Keratinocyte (primary cell): ENCODE measurements at regions not wholly inside any gene's neighbourhood (a gene's known extent, or its start where the extent isn't known, plus 50 kb on each side); places are given as distances from the start of the nearest gene placed in this dataset.

Source experiments
- DNase-seq: peaks from one replicate; pipeline ENCODE4 v3.0.0-alpha.2; 2011; ENCODE audit warnings: low read depth, missing footprints, low spot score
- FAIRE-seq: peaks from 2 replicates; lab custom pipeline; 2011; peaks lifted over from hg19 to GRCh38; lab: Jason Lieb, UNC
- H2AFZ ChIP-seq: 2 replicates; pipeline ENCODE4 v1.6.0; 2012; ENCODE audit warnings: low read length, control low read depth, inconsistent platforms; ENCODE audit not compliant: control insufficient read depth
- H3K27ac ChIP-seq: 2 replicates; pipeline ENCODE4 v1.5.1; 2011; ENCODE audit warnings: low read length; ENCODE audit not compliant: control insufficient read depth, insufficient read depth
- H3K27me3 ChIP-seq: 3 replicates; pipeline ENCODE4 v1.6.0; 2011; ENCODE audit warnings: low read length; ENCODE audit not compliant: control insufficient read depth, insufficient read depth; ENCODE audit errors: extremely low read depth
- H3K36me3 ChIP-seq, 2 experiments: 2 replicates in 1 of 2; 3 replicates in 1 of 2; pipeline ENCODE4 v1.5.1; 2011; ENCODE audit warnings: low read length in 2 of 2, mild to moderate bottlenecking in 1 of 2; ENCODE audit not compliant: control insufficient read depth in 2 of 2, insufficient read depth in 2 of 2; ENCODE audit errors: extremely low read depth in 1 of 2
- H3K4me1 ChIP-seq: 3 replicates; pipeline ENCODE4 v1.5.1; 2011; ENCODE audit warnings: low read length; ENCODE audit not compliant: control insufficient read depth, insufficient read depth; ENCODE audit errors: extremely low read depth
- H3K4me2 ChIP-seq: 3 replicates; pipeline ENCODE4 v1.6.0; 2011; ENCODE audit warnings: low read depth, low read length; ENCODE audit not compliant: control insufficient read depth, insufficient read depth; ENCODE audit errors: extremely low read depth
- H3K4me3 ChIP-seq, 3 experiments: fragments of 200-600 bp in 1 of 3; sonication (generic) in 1 of 3; 2 replicates in 2 of 3; 3 replicates in 1 of 3; pipeline ENCODE4 v1.5.1; 2011 to 2016; ENCODE audit warnings: low read length in 3 of 3, mild to moderate bottlenecking in 3 of 3, control low read depth in 2 of 3, inconsistent platforms in 1 of 3, low read depth in 1 of 3, mixed read lengths in 1 of 3, mixed run types in 1 of 3, moderate library complexity in 1 of 3; ENCODE audit not compliant: control insufficient read depth in 2 of 3, insufficient read depth in 2 of 3; ENCODE audit errors: extremely low read depth in 1 of 3
- H3K79me2 ChIP-seq: 2 replicates; pipeline ENCODE4 v1.6.0; 2012; ENCODE audit warnings: low read length; ENCODE audit not compliant: control insufficient read depth, insufficient read depth
- H3K9ac ChIP-seq: 3 replicates; pipeline ENCODE4 v1.6.0; 2011; ENCODE audit warnings: low read length; ENCODE audit not compliant: control insufficient read depth, insufficient read depth; ENCODE audit errors: extremely low read depth
- H3K9me1 ChIP-seq: 3 replicates; pipeline ENCODE4 v1.6.0; 2011; ENCODE audit warnings: low read length; ENCODE audit not compliant: control insufficient read depth, insufficient read depth; ENCODE audit errors: extremely low read depth
- H3K9me3 ChIP-seq: 2 replicates; pipeline ENCODE4 v1.5.1; 2012; ENCODE audit warnings: low read depth, low read length; ENCODE audit not compliant: control insufficient read depth
- H4K20me1 ChIP-seq: 3 replicates; pipeline ENCODE4 v1.6.0; 2011; ENCODE audit warnings: low read length; ENCODE audit not compliant: control insufficient read depth, insufficient read depth; ENCODE audit errors: extremely low read depth
- CTCF ChIP-seq, 3 experiments: IDR thresholded peaks in 1 of 3; conservative IDR thresholded peaks in 1 of 3; optimal IDR thresholded peaks in 1 of 3; 2 replicates in 2 of 3; 3 replicates in 1 of 3; pipeline versions ENCODE3 to v1.5.1; 2011; ENCODE audit warnings: low read length in 3 of 3, mild to moderate bottlenecking in 3 of 3, moderate library complexity in 2 of 3, control low read depth in 1 of 3, inconsistent platforms in 1 of 3; ENCODE audit not compliant: insufficient read depth in 2 of 3; ENCODE audit errors: extremely low read depth in 1 of 3
- EZH2 ChIP-seq: IDR thresholded peaks from one replicate; pipeline ENCODE4 v1.6.1; 2012; ENCODE audit warnings: inconsistent platforms, mild to moderate bottlenecking, low read length, moderate library complexity
- dilution Hi-C: fragments of 300-500 bp; cut with MboI; formaldehyde crosslinking; loops from one replicate; pipeline ENCODE4 v1.7.0; 2020; ENCODE audit warnings: low sequenced_read_pairs; ENCODE audit not compliant: extremely low pct_ligation_motif_present

GRCh38 chr6:141851063-141851462 is 281.7 kb upstream of the GJE1 start:
- no peak for DNase-seq
- no peak overlapping the region for H3K4me3 ChIP-seq
- H3K27ac ChIP-seq: no peak overlapping the region
- H3K36me3 ChIP-seq: no peaks in the 10 kb centered on the region
- H3K9me3 ChIP-seq: no peaks in the 10 kb centered on the region
- H3K9ac ChIP-seq: no peak overlapping the region
- no peak overlapping the region for H3K4me2 ChIP-seq
- no peaks in the 10 kb centered on the region for H4K20me1 ChIP-seq
- H3K4me1 ChIP-seq: no peaks in the 10 kb centered on the region
- no peak overlapping the region for H2AFZ ChIP-seq
- H3K9me1 ChIP-seq: no peaks in the 10 kb centered on the region
- H3K79me2 ChIP-seq: no peaks in the 10 kb centered on the region
- no peak for FAIRE-seq
- H3K27me3 ChIP-seq: no peaks in the 10 kb centered on the region
- dilution Hi-C loops: no loop called here
- no peak for TF ChIP-seq CTCF (optimal IDR thresholded peaks at IDR 0.05 in 1 of 3, IDR thresholded peaks at IDR 0.05 in 1 of 3, conservative IDR thresholded peaks at IDR 0.05 in 1 of 3; ENCODE audit: extremely low read depth in 1 of 3, insufficient read depth in 2 of 3, low read length in 3 of 3)

- FAIRE-seq (no peak), DNase-seq (no peak)
- Histone ChIP-seq H3K9me3 (no peaks in the 10 kb centered on the region), H3K4me1 (no peaks in the 10 kb centered on the region), H3K9me1 (no peaks in the 10 kb centered on the region), H3K27ac (no peak overlapping the region), H3K9ac (no peak overlapping the region), H3K4me3 (no peak overlapping the region), H4K20me1 (no peaks in the 10 kb centered on the region), H3K36me3 (no peaks in the 10 kb centered on the region), H3K4me2 (no peak overlapping the region), H3K27me3 (no peaks in the 10 kb centered on the region), H3K79me2 (no peaks in the 10 kb centered on the region), H2AFZ (no peak overlapping the region)
- TF ChIP-seq EZH2 (no peak), CTCF (optimal IDR thresholded peaks at IDR 0.05 in 1 of 3, IDR thresholded peaks at IDR 0.05 in 1 of 3, conservative IDR thresholded peaks at IDR 0.05 in 1 of 3; ENCODE audit: extremely low read depth in 1 of 3, insufficient read depth in 2 of 3, low read length in 3 of 3) (no peak)
- dilution Hi-C loops: no loop called here
These were observed 284.5 kb upstream of the GJE1 start for GRCh38 chr6:141848029-141848890.
